ENCODE measurements at regions not wholly inside any gene's neighbourhood (a gene's known extent, or its start where the extent isn't known, plus 50 kb on each side); places are given as distances from the start of the nearest gene placed in this dataset.

DNA sequence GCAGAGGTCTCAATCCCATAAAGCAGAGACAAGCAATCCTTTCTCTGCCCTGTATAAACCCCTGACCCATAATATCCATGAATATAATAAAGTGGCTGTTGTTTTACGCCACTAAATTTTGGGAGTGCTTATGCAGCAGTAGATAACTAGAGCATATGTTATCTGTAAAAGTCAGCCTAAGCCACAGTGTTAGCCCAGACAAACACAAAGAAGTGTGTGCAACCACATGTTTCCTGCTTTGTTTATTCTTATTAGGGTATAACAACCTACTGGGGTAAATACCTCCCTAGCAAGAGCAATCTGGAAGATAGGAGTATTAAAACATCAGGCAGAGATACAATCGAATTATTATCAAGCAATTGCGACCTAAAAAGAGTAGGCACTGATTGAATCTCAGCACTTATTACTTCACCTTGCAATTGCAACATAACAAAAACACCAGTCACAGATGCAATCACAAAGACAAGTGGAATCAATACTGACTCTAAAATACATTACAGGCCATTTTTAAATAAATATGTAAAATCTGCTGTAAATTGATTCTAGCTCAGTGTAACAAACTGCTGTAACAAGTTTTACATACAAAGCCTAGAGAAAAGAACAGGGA is 94.6 kb upstream of the UBE2E2 start:
- Histone ChIP-seq H3K79me2 (ENCODE audit: insufficient read depth, low read length) (no peaks in the 10 kb centered on the region), H3K4me1 (ENCODE audit: insufficient read depth, low read length) (no peaks in the 10 kb centered on the region), H3K36me3 (replicated peaks in 1 of 2; ENCODE audit: control insufficient read depth in 1 of 2, insufficient read depth in 2 of 2, low read length in 2 of 2) (no peaks in the 10 kb centered on the region), H3K9ac (ENCODE audit: insufficient read depth, low read depth, low read length) (no peak overlapping the region), H3K4me2 (ENCODE audit: low read depth, low read length) (no peak overlapping the region), H2AFZ (ENCODE audit: low read length) (no peak overlapping the region), H3K9me3 (ENCODE audit: low read length) (no peaks in the 10 kb centered on the region), H3K27ac (ENCODE audit: extremely low read length, insufficient read depth, low read length) (no peak overlapping the region), H4K20me1 (ENCODE audit: insufficient read depth, low read length) (no peaks in the 10 kb centered on the region), H3K27me3 (ENCODE audit: control insufficient read depth in 1 of 2, insufficient read depth in 2 of 2, low read length in 2 of 2) (no peaks in the 10 kb centered on the region), H3K4me3 (replicated peaks in 1 of 3; ENCODE audit: insufficient read depth in 1 of 3, low read depth in 2 of 3, low read length in 3 of 3) (no peak overlapping the region)
- intact Hi-C loops (cut with micrococcal nuclease; ENCODE audit: unreplicated experiment), result no loop called here
- no peak for FAIRE-seq
- TF ChIP-seq, protein P1, sequence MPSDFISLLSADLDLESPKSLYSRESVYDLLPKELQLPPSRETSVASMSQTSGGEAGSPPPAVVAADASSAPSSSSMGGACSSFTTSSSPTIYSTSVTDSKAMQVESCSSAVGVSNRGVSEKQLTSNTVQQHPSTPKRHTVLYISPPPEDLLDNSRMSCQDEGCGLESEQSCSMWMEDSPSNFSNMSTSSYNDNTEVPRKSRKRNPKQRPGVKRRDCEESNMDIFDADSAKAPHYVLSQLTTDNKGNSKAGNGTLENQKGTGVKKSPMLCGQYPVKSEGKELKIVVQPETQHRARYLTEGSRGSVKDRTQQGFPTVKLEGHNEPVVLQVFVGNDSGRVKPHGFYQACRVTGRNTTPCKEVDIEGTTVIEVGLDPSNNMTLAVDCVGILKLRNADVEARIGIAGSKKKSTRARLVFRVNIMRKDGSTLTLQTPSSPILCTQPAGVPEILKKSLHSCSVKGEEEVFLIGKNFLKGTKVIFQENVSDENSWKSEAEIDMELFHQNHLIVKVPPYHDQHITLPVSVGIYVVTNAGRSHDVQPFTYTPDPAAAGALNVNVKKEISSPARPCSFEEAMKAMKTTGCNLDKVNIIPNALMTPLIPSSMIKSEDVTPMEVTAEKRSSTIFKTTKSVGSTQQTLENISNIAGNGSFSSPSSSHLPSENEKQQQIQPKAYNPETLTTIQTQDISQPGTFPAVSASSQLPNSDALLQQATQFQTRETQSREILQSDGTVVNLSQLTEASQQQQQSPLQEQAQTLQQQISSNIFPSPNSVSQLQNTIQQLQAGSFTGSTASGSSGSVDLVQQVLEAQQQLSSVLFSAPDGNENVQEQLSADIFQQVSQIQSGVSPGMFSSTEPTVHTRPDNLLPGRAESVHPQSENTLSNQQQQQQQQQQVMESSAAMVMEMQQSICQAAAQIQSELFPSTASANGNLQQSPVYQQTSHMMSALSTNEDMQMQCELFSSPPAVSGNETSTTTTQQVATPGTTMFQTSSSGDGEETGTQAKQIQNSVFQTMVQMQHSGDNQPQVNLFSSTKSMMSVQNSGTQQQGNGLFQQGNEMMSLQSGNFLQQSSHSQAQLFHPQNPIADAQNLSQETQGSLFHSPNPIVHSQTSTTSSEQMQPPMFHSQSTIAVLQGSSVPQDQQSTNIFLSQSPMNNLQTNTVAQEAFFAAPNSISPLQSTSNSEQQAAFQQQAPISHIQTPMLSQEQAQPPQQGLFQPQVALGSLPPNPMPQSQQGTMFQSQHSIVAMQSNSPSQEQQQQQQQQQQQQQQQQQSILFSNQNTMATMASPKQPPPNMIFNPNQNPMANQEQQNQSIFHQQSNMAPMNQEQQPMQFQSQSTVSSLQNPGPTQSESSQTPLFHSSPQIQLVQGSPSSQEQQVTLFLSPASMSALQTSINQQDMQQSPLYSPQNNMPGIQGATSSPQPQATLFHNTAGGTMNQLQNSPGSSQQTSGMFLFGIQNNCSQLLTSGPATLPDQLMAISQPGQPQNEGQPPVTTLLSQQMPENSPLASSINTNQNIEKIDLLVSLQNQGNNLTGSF (CRISPR knock-in tag; IDR thresholded peaks at IDR 0.05), result no peak
- TF ChIP-seq EED (CRISPR knock-in tag; IDR thresholded peaks at IDR 0.05) (no peak), FOXM1 (CRISPR knock-in tag; IDR thresholded peaks at IDR 0.05) (no peak), ZNF20 (CRISPR knock-in tag; IDR thresholded peaks at IDR 0.05) (no peak), CEBPB (IDR thresholded peaks at IDR 0.05; ENCODE audit: borderline replicate concordance, low read depth, low read length) (peak; percentile 27; the same call in 1 of the 2 replicates), POGZ (CRISPR knock-in tag; IDR thresholded peaks at IDR 0.05) (no peak), ZNF768 (CRISPR knock-in tag; IDR thresholded peaks at IDR 0.05) (no peak), SIX1 (CRISPR knock-in tag; IDR thresholded peaks at IDR 0.05; ENCODE audit: borderline replicate concordance) (no peak)
- DNase-seq (ENCODE audit: low spot score), result no peak
- ChIA-PET POLR2A (no interaction called here), CTCF (ENCODE audit: low intra/inter-chr PET ratio, low total read pairs) (no interaction called here)
- 4% methylated on average over 3 of the region's 3 CpGs for WGBS (ENCODE audit: low lambda C conversion rate)
- in situ Hi-C loops (cut with HindIII; ENCODE audit: extremely low pct_ligation_motif_present, low pct_unique_long_range_greater_than_20kb), result no loop called here
- ATAC-seq, result no peak
- no TSS peak for BruUV-seq (replicated peaks)

Measured in HepG2 (cell line).